Neural cell (in vitro differentiated cells): ENCODE measurements at regions not wholly inside any gene's neighbourhood (a gene's known extent, or its start where the extent isn't known, plus 50 kb on each side); places are given as distances from the start of the nearest gene placed in this dataset.

ENCODE experiments used
- CTCF ChIP-seq: fragments of 450-650 bp; IDR thresholded peaks from 2 replicates; pipeline ENCODE4 v1.5.1; 2014; ENCODE audit warnings: antibody characterized with exemption, mild to moderate bottlenecking, moderate library complexity; ENCODE audit not compliant: poor library complexity, severe bottlenecking
- EZH2 ChIP-seq: fragments of 200-600, 300-800 bp; shearing (Covaris generic), sonication (generic); IDR thresholded peaks from 2 replicates; pipeline ENCODE4 v1.6.1; 2014; ENCODE audit warnings: antibody characterized with exemption, low read length, borderline replicate concordance, mild to moderate bottlenecking; ENCODE audit not compliant: insufficient read depth, poor library complexity, severe bottlenecking

- no peak for TF ChIP-seq EZH2
- TF ChIP-seq CTCF: no peak
Observed at GRCh38 chr2:53096351-53096750, 671.3 kb upstream of the CHAC2 start.
